NCI-H2081 (cell line): ENCODE measurements at regions not wholly inside any gene's neighbourhood (a gene's known extent, or its start where the extent isn't known, plus 50 kb on each side); places are given as distances from the start of the nearest gene placed in this dataset.

Experiments used
- DNase-seq, 2 experiments: peaks; one replicate each; lab custom pipeline; 2025; lab: John Stamatoyannopoulos, UW

DNA sequence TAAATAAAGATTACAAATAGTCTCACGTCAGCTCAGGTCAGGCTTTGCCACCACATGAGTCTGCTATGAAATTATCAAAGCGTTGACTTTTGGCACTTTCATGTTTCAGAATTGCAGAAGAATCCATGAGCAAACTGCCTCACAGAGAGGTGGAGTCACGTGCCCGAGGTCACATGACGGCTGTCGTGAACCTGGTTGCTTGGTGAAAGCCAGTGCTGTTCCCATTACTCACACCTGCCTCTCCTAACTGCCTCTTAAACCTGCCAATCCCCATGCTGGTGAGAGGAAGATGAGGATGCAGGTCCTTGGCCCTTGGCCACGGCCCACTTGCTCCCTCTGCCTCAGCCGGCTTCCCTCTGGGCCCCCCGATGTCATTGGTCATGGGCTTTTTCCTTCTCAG is 272.7 kb downstream of the BCL11B start:
- no peak for DNase-seq

DNA sequence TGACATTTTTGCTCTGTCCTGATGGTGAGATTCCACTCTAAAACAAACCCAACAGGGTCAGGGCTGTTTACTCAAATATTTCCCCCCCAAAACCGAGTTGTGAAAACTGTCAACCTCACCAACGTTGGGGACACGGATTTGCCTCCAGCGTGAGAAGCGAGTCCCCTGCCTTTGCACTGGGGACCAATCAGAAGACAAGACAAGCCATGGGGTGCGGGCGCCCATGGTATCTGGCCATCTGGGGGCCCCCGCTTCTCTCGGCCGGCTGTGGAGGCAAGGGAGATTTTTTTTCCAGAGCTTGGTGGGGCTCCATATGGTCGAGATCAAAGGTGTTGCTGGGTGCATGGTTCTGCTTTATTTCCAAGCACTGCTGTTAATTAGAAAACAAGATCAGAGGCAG is 272.1 kb downstream of the BCL11B start:
- no peak for DNase-seq

DNA sequence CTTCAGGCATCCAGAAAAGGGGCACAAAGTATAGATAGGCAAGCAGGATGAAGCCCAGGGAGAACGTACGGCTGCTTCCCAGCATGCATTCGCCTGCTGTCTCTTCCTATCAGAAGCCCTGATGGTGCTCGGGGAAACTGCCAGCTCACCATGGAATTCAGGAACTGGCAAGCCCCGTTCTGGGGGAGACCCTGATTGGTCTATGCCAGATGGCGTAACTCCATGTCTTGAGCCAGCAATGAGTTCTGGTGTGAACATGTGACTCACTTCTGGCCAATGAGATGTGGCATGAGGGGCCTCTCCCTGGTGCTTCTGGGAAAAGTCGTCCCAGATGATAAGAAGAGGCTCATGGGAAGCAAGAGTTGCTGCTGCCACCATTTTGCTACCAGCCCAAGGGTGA is 270.8 kb downstream of the BCL11B start:
- DNase-seq, result no peak

DNA sequence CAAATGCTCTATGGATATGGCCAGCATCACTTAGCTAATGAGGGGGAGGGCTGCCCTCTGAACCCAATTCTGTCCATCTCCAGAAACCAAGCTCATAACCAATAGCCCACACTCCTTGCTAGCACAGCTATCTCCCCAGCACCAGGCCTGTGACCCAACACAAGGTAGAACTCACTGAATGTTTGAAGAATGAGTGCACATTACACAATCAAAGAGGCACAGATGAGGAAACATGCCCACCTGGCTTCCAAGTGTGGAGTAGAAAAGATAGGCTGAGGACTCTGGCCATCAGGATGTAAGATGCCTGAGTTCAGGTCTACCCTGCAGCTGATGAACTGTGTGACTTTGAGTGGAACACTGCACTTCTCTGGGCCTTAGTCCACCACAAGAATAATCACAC is 268.4 kb downstream of the BCL11B start:
- DNase-seq, result no peak

DNA sequence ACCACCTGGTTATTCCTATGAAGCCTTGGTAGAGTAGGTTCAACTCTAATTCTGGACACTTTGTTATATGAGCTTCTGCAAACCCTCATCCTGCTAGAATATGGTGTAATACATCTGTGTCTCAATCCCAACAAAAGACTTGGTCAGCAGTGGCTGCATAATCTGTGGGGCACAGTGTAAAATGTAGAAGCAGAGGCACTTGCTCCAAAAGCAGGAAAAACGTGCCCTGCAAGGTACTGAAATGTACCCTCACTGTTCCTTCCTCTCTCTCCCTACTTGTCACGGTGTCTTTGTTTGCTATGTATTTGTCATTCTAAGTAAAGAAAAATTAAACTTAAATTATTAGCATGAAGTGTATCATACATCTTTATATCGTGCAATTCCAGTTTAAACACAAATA is 267.9 kb downstream of the BCL11B start:
- no peak for DNase-seq

DNA sequence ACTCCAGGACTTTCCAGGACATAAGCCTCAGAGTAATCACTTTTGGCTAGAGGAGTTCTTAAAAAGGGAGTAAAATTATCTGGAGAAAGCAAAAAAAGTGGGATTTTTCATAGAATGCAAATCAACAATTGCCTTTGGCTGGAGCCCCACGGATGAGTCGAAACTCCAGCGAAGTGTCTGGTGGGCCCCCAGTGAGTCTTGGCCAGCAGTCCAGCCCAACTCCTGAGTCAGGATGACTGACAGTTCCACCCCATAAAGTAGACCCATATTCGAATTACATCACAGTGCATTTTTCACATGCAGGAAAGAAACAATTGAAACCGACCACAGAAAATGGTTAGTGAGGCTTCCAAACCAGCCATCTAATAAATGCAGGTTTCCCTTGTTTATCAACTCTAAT is 265.7 kb downstream of the BCL11B start:
- no peak for DNase-seq

DNA sequence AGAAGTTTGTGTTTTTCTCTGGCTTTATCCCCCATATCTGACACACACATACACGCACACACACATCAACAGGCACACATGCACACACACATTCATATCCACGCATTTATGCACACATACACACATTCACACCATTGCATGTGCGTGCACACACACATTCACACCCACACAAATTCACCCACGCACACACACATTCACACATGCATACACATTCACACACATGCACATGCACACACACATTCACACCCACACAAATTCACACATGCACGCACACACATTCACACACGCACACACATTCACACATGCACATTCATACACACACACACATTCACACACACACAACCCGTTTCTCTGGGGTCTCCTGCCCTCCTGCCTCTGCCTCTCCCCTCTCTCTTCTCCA is 264.2 kb downstream of the BCL11B start:
- no peak for DNase-seq

DNA sequence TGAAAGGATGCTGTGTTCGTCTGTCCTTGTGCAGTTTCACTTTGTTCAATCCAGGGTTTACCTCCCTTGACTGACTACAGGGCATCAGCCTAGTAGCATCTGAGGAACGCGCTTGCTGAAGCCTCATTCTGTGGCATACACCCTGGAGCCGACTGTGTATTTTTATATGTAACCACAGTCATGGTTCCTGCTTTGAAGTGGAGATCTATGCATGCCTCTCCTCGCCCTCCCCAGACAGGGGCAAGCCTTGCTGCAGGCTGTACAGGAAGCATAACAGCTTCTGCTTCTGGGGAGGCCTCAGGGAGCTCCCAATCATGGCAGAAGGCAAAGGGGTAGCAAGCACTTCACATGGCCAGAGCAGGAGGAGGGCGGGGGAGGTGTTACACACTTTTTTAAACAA is 262.1 kb downstream of the BCL11B start:
- DNase-seq, result no peak

DNA sequence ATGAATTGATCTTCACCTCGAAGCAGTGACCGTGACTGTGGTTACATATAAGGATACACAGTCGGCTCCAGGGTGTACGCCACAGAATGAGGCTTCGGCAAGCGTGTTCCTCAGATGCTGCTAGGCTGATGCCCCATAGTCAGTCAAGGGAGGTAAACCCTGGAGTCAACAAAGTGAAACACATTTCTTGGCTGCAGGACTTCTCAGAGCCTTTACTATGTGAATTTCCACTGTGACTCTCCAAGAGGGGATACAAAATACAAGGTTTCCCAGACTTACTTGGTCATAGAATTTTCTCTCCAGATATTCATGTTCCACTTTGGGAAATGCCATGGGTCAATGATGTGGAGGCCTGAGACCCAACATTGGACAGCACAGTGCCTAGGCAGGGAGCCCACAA is 260.6 kb downstream of the BCL11B start:
- no peak for DNase-seq

DNA sequence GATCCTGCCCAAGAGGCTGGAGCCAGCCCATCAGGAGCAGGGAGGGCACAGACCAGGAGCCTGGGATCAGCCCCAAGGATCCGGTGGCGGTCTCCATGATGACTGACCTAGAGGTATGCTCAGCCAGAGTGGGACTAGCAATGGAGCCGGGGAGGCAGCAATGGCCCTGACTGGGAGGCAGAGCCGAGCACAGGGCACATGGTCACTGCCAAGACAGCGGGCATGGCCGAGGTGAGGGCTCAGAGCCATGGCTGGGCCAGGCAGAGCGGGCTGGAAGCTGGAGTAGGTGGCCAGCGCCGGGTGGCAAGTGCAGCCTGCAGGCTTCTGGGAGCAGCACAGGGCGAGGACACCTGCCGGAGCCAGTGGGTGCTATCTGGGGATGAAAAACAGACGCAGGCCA is 259.3 kb downstream of the BCL11B start:
- no peak for DNase-seq

DNA sequence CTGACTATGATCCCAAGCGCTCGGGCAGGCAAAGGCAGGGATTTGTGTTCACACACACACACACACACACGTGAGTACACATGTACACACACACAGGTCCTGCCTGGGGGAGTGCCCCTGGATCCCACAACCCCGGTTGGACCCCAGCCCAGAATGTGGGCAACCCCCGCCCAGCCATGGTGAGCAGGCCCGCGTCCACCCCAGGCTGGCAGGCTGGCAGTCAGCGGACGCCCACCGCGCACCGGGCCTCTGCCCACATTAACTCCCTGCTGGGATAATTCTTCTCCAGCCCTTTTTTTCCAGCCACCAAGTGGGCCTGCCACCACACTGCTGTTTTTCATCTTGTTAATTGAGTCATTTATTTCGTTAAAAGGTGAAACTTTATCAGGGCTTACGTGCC is 256.2 kb downstream of the BCL11B start:
- no peak for DNase-seq

DNA sequence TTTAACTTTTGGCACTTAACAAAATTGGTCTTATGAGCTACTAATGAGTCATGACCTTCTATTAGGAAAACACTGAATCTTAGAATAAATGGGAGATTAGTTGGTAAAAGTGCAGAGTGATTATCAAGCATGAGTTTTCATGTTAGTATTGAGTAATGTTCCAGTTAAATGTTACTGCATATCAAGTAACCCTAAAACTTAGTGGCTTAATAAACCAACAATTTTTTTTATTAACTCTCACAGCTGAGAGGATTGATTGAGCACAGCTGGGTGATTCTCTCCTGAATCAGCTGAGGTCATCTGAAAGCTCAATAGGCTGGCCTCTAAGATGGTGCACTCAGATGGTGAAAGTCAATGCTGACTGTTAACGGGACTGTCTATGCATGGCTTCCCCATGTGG is 248.6 kb downstream of the BCL11B start:
- no peak for DNase-seq

DNA sequence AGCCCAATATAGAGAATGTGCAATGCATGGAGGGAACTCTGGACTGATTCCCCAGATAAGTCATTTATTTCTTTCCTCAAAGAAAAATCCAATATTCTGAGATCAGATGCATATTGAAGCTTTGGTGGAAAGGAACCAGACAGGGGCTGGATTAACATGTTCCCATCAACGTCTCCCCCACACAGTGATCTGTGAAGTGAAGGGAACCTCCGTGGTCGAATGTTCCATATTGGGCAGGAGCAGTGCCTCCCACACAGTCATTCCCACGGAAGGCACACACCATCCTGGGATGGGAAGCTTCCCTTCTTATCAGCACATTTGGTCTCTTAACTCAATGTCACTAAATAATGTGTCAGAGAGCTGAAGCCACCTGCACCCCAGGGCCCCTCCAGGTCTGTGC is 247.1 kb downstream of the BCL11B start:
- DNase-seq, result no peak

DNA sequence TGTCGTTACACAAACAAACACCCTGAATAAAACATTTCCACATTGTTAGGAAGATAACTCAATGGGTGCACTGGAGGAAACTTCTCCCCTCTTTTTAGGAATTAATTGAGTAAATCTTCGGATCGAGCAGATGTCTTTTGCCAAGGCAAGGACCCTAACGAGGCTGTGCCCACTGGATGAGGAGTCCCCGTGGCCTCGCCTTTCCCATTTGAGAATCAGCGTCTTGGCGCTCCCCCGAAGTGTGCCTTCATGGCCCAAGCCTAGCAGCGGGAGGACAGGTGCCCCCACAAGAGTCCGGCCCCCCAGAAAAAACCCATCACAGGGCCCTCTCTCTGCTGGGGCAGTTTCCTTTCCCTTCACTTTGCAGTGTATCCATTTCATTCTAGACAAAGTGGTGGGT is 246.6 kb downstream of the BCL11B start:
- DNase-seq, result no peak

DNA sequence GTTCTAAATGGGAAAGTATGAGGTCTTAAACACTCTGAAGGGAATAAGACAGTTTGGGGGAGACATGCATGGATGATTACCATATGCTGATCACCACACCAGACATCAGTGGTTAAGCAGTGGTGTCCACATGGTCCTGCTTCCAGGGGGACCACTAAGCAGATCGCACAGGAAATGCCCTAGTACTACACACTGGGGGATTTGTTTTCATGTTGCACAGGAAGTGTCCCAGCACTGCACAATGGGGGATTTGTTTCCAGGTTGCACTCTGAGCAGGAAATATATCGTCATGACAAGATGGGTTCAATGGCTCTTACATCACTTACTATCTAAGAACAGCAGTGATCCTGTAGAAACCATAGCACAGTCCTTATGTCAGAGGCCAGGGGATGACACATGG is 245.5 kb downstream of the BCL11B start:
- no peak for DNase-seq

DNA sequence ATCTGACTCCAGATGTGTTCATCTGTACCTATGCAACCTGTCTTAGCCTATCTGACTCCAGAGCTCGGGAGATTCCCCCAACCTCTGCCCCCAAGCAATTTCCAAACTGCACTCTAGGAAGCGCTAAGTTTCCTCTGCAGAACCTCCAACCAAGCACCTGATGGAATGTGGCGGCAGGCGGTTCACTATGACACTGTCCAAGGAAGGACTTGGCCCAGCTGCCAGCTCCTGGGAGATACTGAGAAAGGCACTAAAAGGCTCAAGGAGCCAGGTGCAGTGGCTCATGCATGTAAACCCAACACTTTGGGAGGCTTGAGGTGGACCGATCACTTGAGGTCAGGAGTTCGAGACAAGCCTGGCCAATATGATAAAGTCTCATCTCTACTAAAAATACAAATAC is 244.0 kb downstream of the BCL11B start:
- DNase-seq, result no peak

DNA sequence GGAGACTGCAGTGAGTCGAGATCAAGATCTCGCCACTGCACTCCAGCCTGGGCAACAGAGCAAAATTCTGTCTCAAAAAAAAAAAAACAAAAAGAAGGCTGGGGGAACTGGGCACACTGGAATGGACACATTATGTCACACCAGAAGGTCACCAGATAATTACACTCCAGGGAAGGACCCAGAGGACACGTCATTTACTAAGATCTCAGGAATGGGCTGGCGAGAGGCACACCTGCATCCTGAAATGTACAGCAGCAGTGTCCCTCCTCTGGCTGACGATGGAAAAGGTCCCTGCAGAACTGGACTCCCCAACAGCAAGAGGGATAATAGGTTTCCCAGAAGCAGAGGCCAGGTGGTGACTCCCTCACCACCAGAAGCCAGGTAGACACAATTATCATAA is 243.5 kb downstream of the BCL11B start:
- no peak for DNase-seq

DNA sequence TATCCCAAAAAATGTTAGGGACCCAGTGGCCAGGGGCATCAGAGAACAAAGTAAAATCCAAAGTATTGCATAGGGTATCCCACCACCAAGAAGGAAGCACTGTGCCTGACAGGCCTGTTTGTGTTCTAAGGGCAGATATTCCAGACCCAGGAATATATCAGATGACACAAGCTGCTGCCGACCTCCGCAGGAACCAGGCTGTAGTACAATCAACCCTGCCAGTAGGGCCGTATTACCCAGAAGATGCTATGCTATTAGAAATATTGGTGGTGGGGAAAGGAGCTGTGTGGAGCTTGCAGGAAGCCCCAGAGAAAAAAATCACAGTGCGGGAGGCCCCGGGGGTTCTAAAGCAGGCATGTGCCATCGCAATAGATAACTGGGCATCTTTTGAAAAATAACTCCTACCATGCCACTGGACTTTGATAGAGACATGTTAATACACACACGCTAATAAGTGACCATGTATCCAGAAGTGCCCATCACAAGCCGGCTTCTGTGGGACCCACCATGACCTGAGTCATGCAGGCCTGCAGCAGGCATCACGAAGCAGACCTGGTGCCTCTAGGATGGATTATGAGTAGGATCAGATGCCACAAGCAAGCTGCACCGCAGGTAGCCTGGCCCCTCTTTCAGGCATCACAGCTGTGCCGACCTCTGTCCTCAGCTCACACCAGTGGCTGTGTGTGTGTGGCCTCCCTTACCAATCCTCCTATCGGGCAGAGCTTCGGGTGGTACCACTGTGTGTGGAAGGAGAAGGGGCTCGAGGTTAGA is 242.7 kb downstream of the BCL11B start:
- DNase-seq, result no peak

DNA sequence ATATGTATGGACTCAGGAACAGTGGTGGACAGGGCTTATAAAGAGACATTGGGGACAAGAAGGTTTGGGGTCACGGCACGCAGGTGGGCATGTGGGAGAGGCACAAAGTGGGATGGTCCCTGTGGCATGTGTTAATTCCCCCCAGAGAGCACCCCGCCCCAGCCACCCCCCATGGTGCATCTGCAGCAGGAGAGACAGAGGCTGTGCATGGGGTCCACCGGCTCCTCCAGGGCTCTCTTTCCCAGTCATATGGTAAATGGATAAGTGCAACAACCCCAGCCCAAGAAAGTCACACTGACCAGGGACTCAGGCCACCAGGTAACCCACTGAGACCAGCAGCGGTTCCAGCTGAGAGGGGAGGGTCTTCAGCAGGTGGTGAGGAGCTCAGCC is 242.1 kb downstream of the BCL11B start:
- no peak for DNase-seq

DNA sequence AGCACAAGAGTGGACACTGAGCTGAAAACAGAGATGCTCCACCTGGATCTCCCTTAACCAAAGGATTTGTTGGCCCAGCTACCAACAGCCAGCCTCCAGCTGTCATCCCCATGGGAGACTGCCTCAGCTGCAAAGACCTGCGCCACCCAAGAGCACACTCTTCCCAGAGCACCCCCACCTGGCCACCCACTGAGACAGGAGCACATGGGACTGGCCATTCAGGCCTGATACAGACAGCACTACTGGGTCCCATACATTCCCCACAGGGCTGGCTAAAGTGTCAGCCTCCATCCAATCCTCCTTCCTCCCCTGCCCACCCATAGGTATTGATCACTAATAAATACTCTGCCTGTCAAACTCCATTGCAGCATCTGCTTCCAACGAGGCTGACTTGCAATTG is 241.5 kb downstream of the BCL11B start:
- DNase-seq, result no peak

DNA sequence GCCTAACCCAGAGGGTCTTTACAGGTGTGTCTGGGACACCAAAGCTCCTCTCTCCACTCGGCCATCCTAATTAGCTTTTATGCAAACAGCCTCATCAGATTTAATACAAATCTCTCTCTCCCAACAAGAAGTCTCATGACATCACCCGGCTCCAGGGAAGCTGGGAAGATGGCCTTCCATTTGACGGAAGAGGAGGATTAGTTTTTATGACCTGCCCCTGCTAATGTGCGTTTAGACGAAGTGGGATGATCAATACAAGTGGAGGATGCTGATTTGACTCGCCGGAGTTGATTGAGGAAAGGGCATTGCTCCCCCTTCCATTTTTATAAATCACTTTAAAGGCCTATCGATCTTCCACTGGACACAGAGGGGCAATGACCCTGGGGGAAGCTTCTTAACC is 239.2 kb downstream of the BCL11B start:
- no peak for DNase-seq

DNA sequence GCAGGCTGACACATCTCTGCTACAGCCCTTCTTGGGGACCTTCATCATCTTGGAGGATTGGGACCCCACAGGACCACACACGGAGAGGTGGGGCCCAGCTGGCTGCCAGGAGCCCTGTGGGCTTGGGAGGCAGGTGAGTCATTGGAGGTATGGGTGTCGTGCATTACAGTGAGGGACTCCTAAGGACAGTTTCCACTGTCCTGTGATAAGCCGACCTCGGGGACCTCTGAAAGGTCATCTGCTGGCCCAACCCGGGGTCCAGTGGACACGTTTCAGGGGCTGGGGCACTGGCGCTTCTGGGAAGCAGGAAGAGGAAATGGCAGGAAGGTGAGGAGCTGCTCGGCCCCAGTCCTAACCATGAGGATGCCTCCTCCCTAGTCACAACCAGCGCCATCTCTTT is 238.0 kb downstream of the BCL11B start:
- DNase-seq, result no peak

DNA sequence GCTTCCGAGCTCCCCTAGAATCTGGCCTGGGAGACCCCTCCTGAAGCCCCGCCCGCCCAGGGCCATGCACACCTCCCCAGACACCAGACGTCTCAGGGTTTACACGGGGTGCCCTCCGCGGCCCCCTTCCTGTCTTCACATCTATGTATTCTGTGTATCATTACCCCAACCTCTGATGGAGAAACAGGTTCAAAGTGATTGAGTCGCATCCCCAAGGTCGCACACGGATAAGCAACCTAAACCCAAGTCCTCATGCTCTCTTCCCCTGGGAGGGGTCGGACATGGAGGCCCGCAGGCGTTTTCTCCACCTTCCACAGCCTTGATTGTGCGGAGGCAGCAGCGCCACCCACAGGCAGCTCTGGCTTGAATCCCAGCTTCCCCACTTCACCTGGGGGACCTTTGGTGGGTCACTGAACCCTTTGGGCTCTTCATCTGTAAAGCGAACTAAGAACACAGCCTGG is 237.3 kb downstream of the BCL11B start:
- DNase-seq, result no peak

DNA sequence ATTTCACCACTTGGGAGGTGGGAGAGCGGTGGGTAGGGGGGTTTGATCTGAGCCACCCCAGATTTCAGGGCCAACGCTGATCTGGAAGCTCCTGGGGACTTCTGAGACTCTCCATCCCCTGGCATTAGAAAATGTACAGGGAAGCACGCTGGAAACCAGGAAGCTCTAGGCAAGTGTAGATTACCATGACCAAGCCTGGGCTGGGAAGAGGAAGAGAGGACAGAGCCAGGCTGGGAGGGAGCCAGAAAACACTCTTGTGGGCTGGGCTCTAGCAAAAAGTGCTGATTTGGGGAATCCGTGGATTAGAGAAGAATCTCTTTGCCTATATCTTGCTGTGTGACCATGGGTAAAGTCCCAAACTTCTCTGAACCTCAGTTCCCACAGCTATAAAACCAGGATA is 236.7 kb downstream of the BCL11B start:
- no peak for DNase-seq
